Stomach smooth muscle (tissue), 2 donors: ENCODE measurements at regions not wholly inside any gene's neighbourhood (a gene's known extent, or its start where the extent isn't known, plus 50 kb on each side); places are given as distances from the start of the nearest gene placed in this dataset.

Source experiments
- H3K27ac ChIP-seq: one replicate; pipeline ENCODE4 v1.7.0; 2013; ENCODE audit warnings: mild to moderate bottlenecking, low read length, inconsistent platforms
- H3K27me3 ChIP-seq, 2 donors: one replicate each; pipeline ENCODE4 v1.7.0; 2013; ENCODE audit warnings: low read length in 2 of 2; ENCODE audit not compliant: insufficient read depth in 2 of 2, control insufficient read depth in 1 of 2
- H3K36me3 ChIP-seq, 2 donors: one replicate each; pipeline ENCODE4 v1.7.0; 2013; ENCODE audit warnings: low read length in 2 of 2; ENCODE audit not compliant: control insufficient read depth in 2 of 2, insufficient read depth in 2 of 2
- H3K4me1 ChIP-seq: one replicate; pipeline ENCODE4 v1.7.0; 2013; ENCODE audit warnings: low read length; ENCODE audit not compliant: control insufficient read depth, insufficient read depth
- H3K4me3 ChIP-seq, 2 donors: one replicate each; pipeline ENCODE4 v1.7.0; 2013; ENCODE audit warnings: low read length in 2 of 2
- H3K9ac ChIP-seq, 2 donors: one replicate each; pipeline ENCODE4 v1.7.0; 2013; ENCODE audit warnings: low read length in 2 of 2, mild to moderate bottlenecking in 1 of 2
- H3K9me3 ChIP-seq, 2 donors: one replicate each; pipeline ENCODE4 v1.7.0; 2013; ENCODE audit warnings: low read length in 2 of 2; ENCODE audit not compliant: control insufficient read depth in 2 of 2
- donor health status: healthy.
- donor health status: Pancreatic carcinoma.

GRCh38 chr6:18667612-18668011 is 280.5 kb downstream of the RNF144B start:
- no peaks in the 10 kb centered on the region for H3K4me1 ChIP-seq
- no peaks in the 10 kb centered on the region for H3K36me3 ChIP-seq
- no peak overlapping the region for H3K27ac ChIP-seq
- no peak overlapping the region for H3K9ac ChIP-seq
- H3K9me3 ChIP-seq: no peaks in the 10 kb centered on the region
- no peaks in the 10 kb centered on the region for H3K27me3 ChIP-seq
- no peak overlapping the region for H3K4me3 ChIP-seq

- no peak overlapping the region for H3K27ac ChIP-seq
- no peak overlapping the region for H3K9ac ChIP-seq
- no peak overlapping the region for H3K4me3 ChIP-seq
- no peaks in the 10 kb centered on the region for H3K4me1 ChIP-seq
- H3K27me3 ChIP-seq: no peaks in the 10 kb centered on the region
- no peaks in the 10 kb centered on the region for H3K9me3 ChIP-seq
- no peaks in the 10 kb centered on the region for H3K36me3 ChIP-seq
These were observed 281.8 kb downstream of the RNF144B start for GRCh38 chr6:18668994-18669393.

GRCh38 chr6:18672852-18673251 is 285.7 kb downstream of the RNF144B start:
- Histone ChIP-seq H3K27ac (no peak overlapping the region), H3K4me1 (no peaks in the 10 kb centered on the region), H3K4me3 (no peak overlapping the region), H3K9ac (no peak overlapping the region), H3K27me3 (no peaks in the 10 kb centered on the region), H3K9me3 (no peaks in the 10 kb centered on the region), H3K36me3 (no peaks in the 10 kb centered on the region)

- Histone ChIP-seq H3K36me3 (no peaks in the 10 kb centered on the region), H3K27ac (no peak overlapping the region), H3K9me3 (peaks cover 4 to 5% of the 10 kb centered on the region in 2 donors), H3K4me3 (no peak overlapping the region), H3K4me1 (no peaks in the 10 kb centered on the region), H3K27me3 (no peaks in the 10 kb centered on the region), H3K9ac (no peak overlapping the region)
These were observed 287.2 kb downstream of the RNF144B start for GRCh38 chr6:18674346-18674745.

GRCh38 chr6:18675881-18676280 is 288.7 kb downstream of the RNF144B start:
- Histone ChIP-seq H3K4me1 (no peaks in the 10 kb centered on the region), H3K36me3 (no peaks in the 10 kb centered on the region), H3K4me3 (no peak overlapping the region), H3K27ac (no peak overlapping the region), H3K9ac (no peak overlapping the region), H3K9me3 (peaks cover 4 to 5% of the 10 kb centered on the region in 2 donors), H3K27me3 (no peaks in the 10 kb centered on the region)

- Histone ChIP-seq H3K27me3 (no peaks in the 10 kb centered on the region), H3K27ac (no peak overlapping the region), H3K9ac (no peak overlapping the region), H3K4me1 (no peaks in the 10 kb centered on the region), H3K9me3 (peaks cover 4 to 5% of the 10 kb centered on the region in 2 donors), H3K4me3 (no peak overlapping the region), H3K36me3 (no peaks in the 10 kb centered on the region)
These were observed 289.4 kb downstream of the RNF144B start for GRCh38 chr6:18676548-18676947.

GRCh38 chr6:18680842-18681241 is 293.7 kb downstream of the RNF144B start:
- Histone ChIP-seq H3K4me1 (no peaks in the 10 kb centered on the region), H3K27me3 (no peaks in the 10 kb centered on the region), H3K27ac (no peak overlapping the region), H3K4me3 (no peak overlapping the region), H3K9ac (no peak overlapping the region), H3K9me3 (peaks cover 4 to 5% of the 10 kb centered on the region in 2 donors), H3K36me3 (no peaks in the 10 kb centered on the region)

GRCh38 chr6:18681832-18682503 is 294.8 kb downstream of the RNF144B start:
- Histone ChIP-seq H3K27me3 (no peaks in the 10 kb centered on the region), H3K9ac (no peak overlapping the region), H3K36me3 (no peaks in the 10 kb centered on the region), H3K4me3 (no peak overlapping the region), H3K9me3 (peaks cover 4 to 5% of the 10 kb centered on the region in 2 donors), H3K27ac (no peak overlapping the region), H3K4me1 (no peaks in the 10 kb centered on the region)

- Histone ChIP-seq H3K9me3 (no peaks in the 10 kb centered on the region), H3K4me3 (no peak overlapping the region), H3K36me3 (no peaks in the 10 kb centered on the region), H3K9ac (no peak overlapping the region), H3K27me3 (no peaks in the 10 kb centered on the region), H3K4me1 (no peaks in the 10 kb centered on the region), H3K27ac (no peak overlapping the region)
These were observed 297.2 kb downstream of the RNF144B start for GRCh38 chr6:18684343-18684742.

- Histone ChIP-seq H3K36me3 (no peaks in the 10 kb centered on the region), H3K27me3 (no peaks in the 10 kb centered on the region), H3K4me3 (no peak overlapping the region), H3K9me3 (no peaks in the 10 kb centered on the region), H3K27ac (no peak overlapping the region), H3K9ac (no peak overlapping the region), H3K4me1 (no peaks in the 10 kb centered on the region)
These were observed 306.0 kb downstream of the RNF144B start for GRCh38 chr6:18692929-18693685.

GRCh38 chr6:18693881-18694280 is 306.7 kb downstream of the RNF144B start:
- Histone ChIP-seq H3K9ac (no peak overlapping the region), H3K27ac (no peak overlapping the region), H3K4me1 (no peaks in the 10 kb centered on the region), H3K36me3 (no peaks in the 10 kb centered on the region), H3K9me3 (no peaks in the 10 kb centered on the region), H3K4me3 (no peak overlapping the region), H3K27me3 (no peaks in the 10 kb centered on the region)
